ENCODE measurements at regions not wholly inside any gene's neighbourhood (a gene's known extent, or its start where the extent isn't known, plus 50 kb on each side); places are given as distances from the start of the nearest gene placed in this dataset.
A peak's percentile ranks its signal among the peaks of the same experiment; 100 is the strongest.

GRCh38 chr5:28743716-28744110 is 1705.3 kb upstream of the CDH9 start:
- H3K27me3 Mint-ChIP-seq (ENCODE audit: low read depth) = no peaks in the 10 kb centered on the region
- H3K9me3 Mint-ChIP-seq = no peaks in the 10 kb centered on the region
- no peaks in the 10 kb centered on the region for H3K36me3 Mint-ChIP-seq (ENCODE audit: low read depth)
- H3K4me3 Mint-ChIP-seq = no peak overlapping the region
- H3K4me1 Mint-ChIP-seq = peaks cover 16% of the 10 kb centered on the region
- TF ChIP-seq, protein P1, sequence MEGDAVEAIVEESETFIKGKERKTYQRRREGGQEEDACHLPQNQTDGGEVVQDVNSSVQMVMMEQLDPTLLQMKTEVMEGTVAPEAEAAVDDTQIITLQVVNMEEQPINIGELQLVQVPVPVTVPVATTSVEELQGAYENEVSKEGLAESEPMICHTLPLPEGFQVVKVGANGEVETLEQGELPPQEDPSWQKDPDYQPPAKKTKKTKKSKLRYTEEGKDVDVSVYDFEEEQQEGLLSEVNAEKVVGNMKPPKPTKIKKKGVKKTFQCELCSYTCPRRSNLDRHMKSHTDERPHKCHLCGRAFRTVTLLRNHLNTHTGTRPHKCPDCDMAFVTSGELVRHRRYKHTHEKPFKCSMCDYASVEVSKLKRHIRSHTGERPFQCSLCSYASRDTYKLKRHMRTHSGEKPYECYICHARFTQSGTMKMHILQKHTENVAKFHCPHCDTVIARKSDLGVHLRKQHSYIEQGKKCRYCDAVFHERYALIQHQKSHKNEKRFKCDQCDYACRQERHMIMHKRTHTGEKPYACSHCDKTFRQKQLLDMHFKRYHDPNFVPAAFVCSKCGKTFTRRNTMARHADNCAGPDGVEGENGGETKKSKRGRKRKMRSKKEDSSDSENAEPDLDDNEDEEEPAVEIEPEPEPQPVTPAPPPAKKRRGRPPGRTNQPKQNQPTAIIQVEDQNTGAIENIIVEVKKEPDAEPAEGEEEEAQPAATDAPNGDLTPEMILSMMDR (IDR thresholded peaks at IDR 0.05; ENCODE audit: unreplicated experiment in 3 of 3) = no peak
- H3K27ac Mint-ChIP-seq = peak overlapping the region in 2 of 3 experiments; percentile 27 to 58

GRCh38 chr5:28743025-28743715 is 1704.8 kb upstream of the CDH9 start:
- H3K4me1 Mint-ChIP-seq = peaks cover 12% of the 10 kb centered on the region
- no peaks in the 10 kb centered on the region for H3K9me3 Mint-ChIP-seq
- TF ChIP-seq, protein P1 (IDR thresholded peaks at IDR 0.05; ENCODE audit: unreplicated experiment in 3 of 3) = no peak
- peak overlapping the region in 2 of 3 experiments; percentile 27 to 66 for H3K27ac Mint-ChIP-seq
- H3K27me3 Mint-ChIP-seq (ENCODE audit: low read depth) = no peaks in the 10 kb centered on the region
- no peak overlapping the region for H3K4me3 Mint-ChIP-seq
- no peaks in the 10 kb centered on the region for H3K36me3 Mint-ChIP-seq (ENCODE audit: low read depth)

- Mint-ChIP-seq H3K4me3 (no peak overlapping the region), H3K27me3 (ENCODE audit: low read depth) (no peaks in the 10 kb centered on the region), H3K27ac (peak overlapping the region in 2 of 3 experiments; percentile 35 to 77), H3K9me3 (no peaks in the 10 kb centered on the region), H3K36me3 (ENCODE audit: low read depth) (no peaks in the 10 kb centered on the region), H3K4me1 (no peaks in the 10 kb centered on the region)
- TF ChIP-seq, protein P1 (IDR thresholded peaks at IDR 0.05; ENCODE audit: unreplicated experiment in 3 of 3) = no peak
These were observed 1699.3 kb upstream of the CDH9 start for GRCh38 chr5:28737682-28738081.

GRCh38 chr5:28737222-28737621 is 1698.8 kb upstream of the CDH9 start:
- no peaks in the 10 kb centered on the region for H3K27me3 Mint-ChIP-seq (ENCODE audit: low read depth)
- H3K4me1 Mint-ChIP-seq = no peaks in the 10 kb centered on the region
- TF ChIP-seq, protein P1 (IDR thresholded peaks at IDR 0.05; ENCODE audit: unreplicated experiment in 3 of 3) = no peak
- peak overlapping the region in 1 of 3 experiments; percentile 59 for H3K27ac Mint-ChIP-seq
- H3K4me3 Mint-ChIP-seq = no peak overlapping the region
- H3K9me3 Mint-ChIP-seq = no peaks in the 10 kb centered on the region
- H3K36me3 Mint-ChIP-seq (ENCODE audit: low read depth) = no peaks in the 10 kb centered on the region

GRCh38 chr5:28734396-28734795 is 1696.0 kb upstream of the CDH9 start:
- Mint-ChIP-seq H3K9me3 (no peaks in the 10 kb centered on the region), H3K4me3 (no peak overlapping the region)

More at GRCh38 chr5:28734396-28734795, 1696.0 kb upstream of the CDH9 start:
- TF ChIP-seq, protein P1 (IDR thresholded peaks at IDR 0.05; ENCODE audit: unreplicated experiment in 3 of 3) = no peak
- Mint-ChIP-seq H3K36me3 (ENCODE audit: low read depth) (no peaks in the 10 kb centered on the region), H3K4me1 (no peaks in the 10 kb centered on the region), H3K27ac (no peak overlapping the region), H3K27me3 (ENCODE audit: low read depth) (no peaks in the 10 kb centered on the region)

Measured in nephron (organoid).